Upper lobe of right lung (tissue), 1 donor: ENCODE measurements at regions not wholly inside any gene's neighbourhood (a gene's known extent, or its start where the extent isn't known, plus 50 kb on each side); places are given as distances from the start of the nearest gene placed in this dataset.
"Not testable (repeated sequence)": the region's sequence is repeated elsewhere in the genome, so short reads cannot be mapped to it uniquely, and the experiment has no call there.

Source experiments
- ATAC-seq: fragments of 200-7000 bp; cut with Tn5 transposase; one replicate; pipeline ENCODE4 v1.9.1; 2020; ENCODE audit warnings: mild to moderate bottlenecking, moderate library complexity
- DNase-seq: peaks from one replicate; pipeline ENCODE4 v3.0.0-alpha.2; 2020
- H3K27ac ChIP-seq: fragments of 200-600 bp; one replicate; pipeline ENCODE4 v1.8.0; 2022
- H3K27me3 ChIP-seq: fragments of 200-600 bp; one replicate; pipeline ENCODE4 v1.8.0; 2022; ENCODE audit warnings: mild to moderate bottlenecking
- H3K36me3 ChIP-seq: fragments of 200-600 bp; one replicate; pipeline ENCODE4 v1.8.0; 2022
- H3K4me1 ChIP-seq: fragments of 200-600 bp; one replicate; pipeline ENCODE4 v1.8.0; 2022
- H3K4me3 ChIP-seq: fragments of 200-600 bp; one replicate; pipeline ENCODE4 v1.8.0; 2022; ENCODE audit warnings: mild to moderate bottlenecking
- H3K9me3 ChIP-seq: fragments of 200-600 bp; one replicate; pipeline ENCODE4 v1.8.0; 2022
- CTCF ChIP-seq: fragments of 200-600 bp; IDR thresholded peaks from one replicate; pipeline ENCODE4 v1.8.0; 2022; ENCODE audit warnings: antibody characterized with exemption
- intact Hi-C: fragments of 100-400 bp; cut with DNase I; formaldehyde crosslinking; loops from one replicate; pipeline ENCODE4 v1.11.0; 2022
- donor health status: DM: no; HTN: yes; CAD: no; lungs with severe emphysema.

DNA sequence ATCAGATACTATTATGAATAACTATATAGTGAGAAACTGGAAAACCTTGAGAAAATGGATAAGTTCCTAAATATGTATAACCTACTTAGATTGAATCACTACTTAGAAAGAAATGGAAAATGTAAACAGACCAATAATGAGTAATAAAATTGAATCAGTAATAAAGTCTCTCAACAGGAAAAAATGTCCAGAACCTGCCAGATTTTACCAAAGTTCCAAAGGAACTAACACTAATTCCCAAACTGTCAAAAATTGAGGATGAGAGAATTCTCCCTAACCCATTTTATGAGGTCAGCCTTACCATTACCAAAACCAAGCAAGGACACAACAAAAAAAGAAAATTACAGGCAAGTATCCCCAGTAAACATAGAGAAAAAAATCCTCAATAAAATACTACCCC lies 272.0 kb downstream of the RPAP3 start:
- no peaks in the 10 kb centered on the region for H3K27me3 ChIP-seq
- TF ChIP-seq CTCF = no peak
- DNase-seq (no peak), ATAC-seq (no peak)
- no peaks in the 10 kb centered on the region for H3K4me1 ChIP-seq
- H3K36me3 ChIP-seq = no peaks in the 10 kb centered on the region
- no peak overlapping the region for H3K27ac ChIP-seq
- H3K9me3 ChIP-seq = no peaks in the 10 kb centered on the region
- intact Hi-C loops = no loop called here
- H3K4me3 ChIP-seq = no peak overlapping the region

- H3K4me3 ChIP-seq, H3K36me3 ChIP-seq, H3K4me1 ChIP-seq, H3K27ac ChIP-seq, intact Hi-C loops, H3K9me3 ChIP-seq, ATAC-seq, DNase-seq, H3K27me3 ChIP-seq: not testable (repeated sequence)
These were observed 279.0 kb downstream of the RPAP3 start for GRCh38 chr12:47426678-47427309.

- H3K27me3 ChIP-seq = no peaks in the 10 kb centered on the region
- no peak for ATAC-seq
- intact Hi-C loops = no loop called here
- no peaks in the 10 kb centered on the region for H3K4me1 ChIP-seq
- no peak for DNase-seq
- TF ChIP-seq CTCF = no peak
- H3K4me3 ChIP-seq = no peak overlapping the region
- no peaks in the 10 kb centered on the region for H3K36me3 ChIP-seq
- no peaks in the 10 kb centered on the region for H3K9me3 ChIP-seq
- H3K27ac ChIP-seq = no peak overlapping the region
These were observed 283.2 kb downstream of the RPAP3 start for GRCh38 chr12:47422611-47423010.

- Histone ChIP-seq H3K4me3 (no peak overlapping the region), H3K27me3 (no peaks in the 10 kb centered on the region), H3K4me1 (no peaks in the 10 kb centered on the region), H3K36me3 (no peaks in the 10 kb centered on the region), H3K9me3 (no peaks in the 10 kb centered on the region), H3K27ac (no peak overlapping the region)
- TF ChIP-seq CTCF = no peak
- ATAC-seq (no peak), DNase-seq (no peak)
- intact Hi-C loops = no loop called here
These were observed 286.3 kb downstream of the RPAP3 start for GRCh38 chr12:47419497-47419896.

DNA sequence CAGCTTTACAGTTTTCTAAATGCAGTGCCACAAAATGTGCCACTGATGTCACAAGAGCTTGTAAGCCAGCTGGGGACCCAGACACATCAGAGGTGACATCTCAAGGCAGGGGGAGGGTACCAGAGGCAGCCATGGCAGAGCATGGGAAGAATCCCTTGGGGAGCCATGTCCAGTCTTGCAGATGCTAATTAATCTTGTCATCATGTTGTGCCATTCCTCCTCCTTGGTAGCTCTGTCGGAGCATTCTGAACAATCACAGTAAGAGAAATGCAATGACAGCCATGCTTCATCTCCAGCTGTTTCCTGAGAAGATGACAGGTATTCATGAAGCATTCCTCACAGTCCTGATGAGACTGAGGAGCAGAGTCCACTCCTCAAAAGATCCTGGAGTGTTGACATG lies 287.9 kb downstream of the RPAP3 start:
- intact Hi-C loops = no loop called here
- no peaks in the 10 kb centered on the region for H3K36me3 ChIP-seq
- DNase-seq (no peak), ATAC-seq (no peak)
- TF ChIP-seq CTCF = no peak
- no peaks in the 10 kb centered on the region for H3K4me1 ChIP-seq
- H3K4me3 ChIP-seq = no peak overlapping the region
- H3K27ac ChIP-seq = no peak overlapping the region
- no peaks in the 10 kb centered on the region for H3K27me3 ChIP-seq
- H3K9me3 ChIP-seq = no peaks in the 10 kb centered on the region

GRCh38 chr12:47417121-47417520 lies 288.7 kb downstream of the RPAP3 start:
- DNase-seq = no peak
- intact Hi-C loops = no loop called here
- Histone ChIP-seq H3K27me3 (no peaks in the 10 kb centered on the region), H3K27ac (no peak overlapping the region), H3K4me1 (no peaks in the 10 kb centered on the region), H3K4me3 (no peak overlapping the region), H3K9me3 (no peaks in the 10 kb centered on the region), H3K36me3 (no peaks in the 10 kb centered on the region)
- no peak for TF ChIP-seq CTCF
- ATAC-seq = no peak
